HG02571 (cell line): ENCODE measurements at regions not wholly inside any gene's neighbourhood (a gene's known extent, or its start where the extent isn't known, plus 50 kb on each side); places are given as distances from the start of the nearest gene placed in this dataset.
A peak's percentile ranks its signal among the peaks of the same experiment; 100 is the strongest.

Source experiments
- ATAC-seq: cut with Tn5 transposase; IDR thresholded peaks from one replicate; pipeline ENCODE4 v1.9.1; 2021; ENCODE audit warnings: mild to moderate bottlenecking, moderate library complexity; ENCODE audit not compliant: unreplicated experiment

DNA sequence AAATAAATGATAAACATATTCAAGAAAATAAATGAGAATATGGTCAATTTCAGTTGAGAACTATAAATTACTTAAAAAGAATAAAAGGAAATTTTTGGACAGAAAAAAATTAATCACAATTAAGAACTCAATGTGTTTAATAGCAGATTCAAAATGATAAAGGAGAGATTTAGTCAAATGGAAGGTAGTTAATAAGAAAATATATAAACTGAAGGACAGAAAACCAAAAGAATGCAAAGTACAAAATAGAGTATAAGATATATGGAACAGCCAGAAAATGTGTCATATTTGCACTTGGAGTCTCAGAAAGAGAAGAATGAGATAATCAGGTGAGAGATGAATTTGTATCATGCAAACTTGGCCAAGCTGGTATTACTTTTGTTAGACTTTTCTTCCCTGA lies 201.8 kb upstream of the ARID1B start:
- no peak for ATAC-seq

- ATAC-seq, result no peak
Measured at GRCh38 chr6:156564807-156565149, 212.4 kb upstream of the ARID1B start.

DNA sequence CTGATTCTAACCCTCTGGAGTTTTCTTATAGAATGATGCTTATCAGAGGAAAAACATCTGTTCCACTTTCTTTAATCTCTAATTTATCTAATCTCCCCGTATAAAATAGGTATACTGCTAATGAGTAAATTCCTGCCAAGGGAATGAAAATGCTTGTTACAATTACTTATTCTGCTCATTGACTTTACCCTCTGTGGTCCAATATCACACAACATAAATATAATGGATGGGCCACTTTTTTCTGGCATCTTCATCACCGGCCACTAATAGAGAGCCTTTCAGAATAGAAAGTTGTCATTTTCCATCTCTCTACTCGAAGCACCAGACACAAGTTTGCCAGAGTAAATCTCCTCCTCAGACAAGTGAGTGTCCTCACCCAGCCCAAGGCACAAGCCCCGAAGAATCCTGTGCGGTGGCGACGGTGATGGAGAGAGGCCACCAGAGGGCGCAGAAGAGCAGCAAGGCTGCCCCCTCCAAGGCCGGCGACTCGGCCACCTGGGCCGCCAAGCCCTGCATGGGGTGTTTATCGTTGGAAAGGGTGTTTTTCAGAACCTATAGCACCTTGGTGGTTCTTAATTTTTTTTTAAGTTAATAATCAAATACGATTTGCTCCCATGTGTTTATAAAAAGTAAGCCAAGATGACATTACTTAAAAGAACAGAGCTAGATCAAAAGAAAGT lies 212.9 kb upstream of the ARID1B start:
- ATAC-seq, result peak; percentile 94

DNA sequence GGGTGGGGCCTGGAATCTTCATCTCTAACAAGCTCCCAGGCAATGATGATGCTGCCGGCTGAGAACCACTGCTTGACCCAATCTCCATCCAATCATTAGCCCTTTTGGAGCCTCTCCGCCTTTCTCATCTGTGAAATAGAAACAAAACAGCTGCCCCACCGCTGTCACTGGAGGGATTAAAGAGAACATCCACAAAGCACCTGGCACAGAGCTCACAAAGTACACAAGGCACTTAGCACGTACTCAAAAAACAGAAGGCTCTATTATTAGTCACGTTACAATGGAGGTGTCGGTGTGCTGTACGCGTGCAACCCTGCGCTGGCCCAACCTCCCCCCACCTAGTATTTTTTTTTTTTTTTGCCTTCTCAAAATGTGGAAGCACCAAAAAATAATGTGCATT lies 213.5 kb upstream of the ARID1B start:
- ATAC-seq, result no peak

DNA sequence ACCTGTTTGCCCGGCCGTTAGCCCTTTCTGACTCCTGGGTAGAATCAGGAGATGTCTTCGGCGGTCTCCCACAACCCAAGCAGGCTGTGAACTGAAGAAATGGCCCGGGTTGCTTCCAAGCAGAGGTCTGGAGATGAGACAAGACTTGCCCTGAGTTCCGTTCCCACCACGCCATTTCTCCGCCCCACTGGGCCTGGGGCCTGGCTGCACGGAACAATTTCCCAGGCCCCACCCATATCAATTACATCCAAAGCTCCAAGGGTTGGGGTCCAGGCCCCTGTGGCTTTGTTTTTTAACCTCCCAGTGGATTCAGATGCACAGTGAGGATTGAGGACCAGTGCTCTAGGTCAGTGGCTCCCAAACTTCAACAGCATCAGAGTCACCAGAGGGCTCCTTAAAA lies 214.5 kb upstream of the ARID1B start:
- ATAC-seq, result no peak

DNA sequence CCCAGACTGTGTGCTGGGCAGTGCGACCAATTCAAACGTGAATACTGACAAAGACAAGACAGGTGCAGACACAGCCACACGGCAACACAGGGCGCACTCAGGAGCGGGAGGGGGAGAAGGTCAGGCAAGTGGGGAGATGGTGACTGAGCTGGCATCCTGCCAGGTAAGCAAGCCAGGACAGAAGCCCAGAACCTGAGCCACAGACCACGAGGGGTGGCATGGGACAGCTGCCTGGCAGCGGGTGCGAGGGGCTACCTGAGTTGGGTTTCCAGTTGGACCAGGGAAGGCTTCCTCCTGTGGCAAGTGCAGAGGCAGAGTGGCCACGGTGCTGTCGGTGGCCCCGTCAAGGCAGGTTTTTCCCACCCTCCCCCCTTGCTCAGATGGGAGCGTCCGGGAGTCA lies 215.2 kb upstream of the ARID1B start:
- ATAC-seq, result no peak

DNA sequence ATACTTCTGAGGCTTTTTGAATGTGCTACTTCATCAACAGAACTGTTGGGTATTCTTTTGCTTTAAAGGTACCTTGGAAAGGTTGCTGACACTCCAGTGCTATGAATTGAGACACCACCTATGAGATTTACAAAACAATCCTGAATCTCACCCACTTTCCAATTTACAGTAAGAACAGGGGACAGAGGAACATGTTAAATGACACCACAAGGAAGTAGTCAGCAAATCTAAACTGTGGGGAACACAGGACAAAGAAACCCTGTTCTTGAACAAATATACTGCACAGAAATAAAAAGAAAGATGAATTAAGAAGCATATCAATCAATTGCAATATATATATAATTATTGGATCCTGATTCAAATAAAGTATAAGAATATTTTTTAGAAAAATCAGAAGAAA lies 216.7 kb upstream of the ARID1B start:
- no peak for ATAC-seq

DNA sequence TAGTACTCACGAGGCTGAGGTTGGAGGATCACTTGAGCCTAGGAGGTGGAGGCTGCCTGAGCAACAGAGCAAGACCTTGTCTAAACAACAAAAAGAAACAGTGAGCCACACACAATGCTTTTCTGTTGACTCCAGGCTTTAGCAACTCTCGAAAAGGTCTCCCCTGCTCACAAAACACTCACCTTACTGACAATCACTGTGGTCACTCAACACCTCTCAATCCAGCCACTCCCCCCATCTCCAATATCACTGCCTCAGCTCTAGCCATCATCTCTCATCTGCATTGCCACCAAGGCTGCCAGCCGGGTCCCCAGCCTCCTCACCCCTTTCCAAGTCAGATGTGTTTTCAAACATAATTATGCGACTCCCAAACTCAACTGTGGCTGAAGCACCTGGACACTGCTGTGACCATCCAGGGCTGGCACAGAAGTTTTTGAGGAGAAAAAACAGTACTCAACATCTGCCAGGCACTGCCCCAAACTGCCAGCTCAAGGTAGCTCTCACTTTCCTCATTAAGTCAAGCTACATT lies 218.0 kb upstream of the ARID1B start:
- no peak for ATAC-seq

DNA sequence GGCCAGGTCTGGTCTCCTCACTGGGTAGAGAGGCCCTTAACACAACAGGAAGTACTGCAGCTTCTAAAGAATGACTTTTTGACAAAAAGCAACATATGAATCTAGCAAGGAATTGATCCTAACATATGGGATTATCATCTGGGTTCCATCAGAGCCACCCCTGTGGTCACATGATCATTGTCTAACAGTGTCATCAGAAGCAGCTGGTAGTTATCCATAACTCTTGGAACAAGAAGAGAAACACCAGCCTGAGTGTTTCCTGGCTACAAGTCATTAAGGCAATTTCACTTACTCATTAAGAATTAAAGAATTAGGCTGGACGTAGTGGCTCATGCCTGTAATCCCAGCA lies 219.3 kb upstream of the ARID1B start:
- no peak for ATAC-seq

DNA sequence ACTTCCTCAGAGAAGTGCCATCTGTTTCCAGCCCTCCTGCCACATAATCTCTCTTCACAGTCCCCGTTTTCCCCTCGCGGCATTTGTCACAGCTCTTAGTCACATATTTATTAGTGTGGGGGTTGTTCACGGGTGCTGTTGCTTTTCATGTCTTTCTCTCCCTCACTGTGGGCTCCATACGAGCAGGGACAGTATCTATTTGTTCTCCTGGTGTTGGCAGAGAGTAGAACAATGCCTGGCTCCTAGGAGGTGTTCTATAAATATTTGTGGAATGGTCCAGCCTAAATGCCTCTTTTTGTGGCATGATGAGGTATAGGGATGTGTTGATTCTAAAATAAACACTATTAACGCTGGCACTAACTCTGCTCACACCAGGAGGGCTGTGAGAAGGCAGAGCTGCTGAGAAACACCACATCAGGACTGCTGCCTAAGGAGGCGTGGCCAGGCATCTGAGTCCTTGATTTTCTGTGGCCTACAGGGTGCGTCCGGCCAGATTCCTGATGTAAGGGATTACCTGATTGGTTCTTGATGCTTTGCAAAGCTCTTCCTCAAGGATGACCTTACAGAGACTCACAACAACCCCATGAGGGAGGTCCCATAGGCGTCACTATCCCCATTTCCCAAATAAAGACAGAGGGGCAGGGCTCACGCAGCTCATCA lies 219.8 kb upstream of the ARID1B start:
- ATAC-seq, result no peak

DNA sequence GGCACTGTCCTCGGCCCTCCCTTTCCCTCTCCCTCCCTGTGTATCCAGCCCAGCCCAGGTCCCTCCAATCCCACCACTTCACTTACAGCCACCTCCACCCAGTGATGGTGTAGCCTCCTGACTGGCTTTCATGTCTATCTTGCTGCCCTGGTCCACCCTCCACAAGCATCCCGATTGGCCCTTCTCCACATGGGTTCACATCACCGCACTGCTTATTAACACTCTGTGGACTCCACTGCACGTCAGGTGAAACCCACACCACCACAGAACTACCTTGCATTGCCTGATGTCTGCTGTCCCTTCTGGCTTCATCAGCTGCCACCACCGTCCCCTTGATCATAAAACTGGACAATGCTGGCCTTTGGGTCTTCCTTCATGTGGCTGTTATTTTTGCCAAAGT lies 220.4 kb upstream of the ARID1B start:
- ATAC-seq, result no peak

- ATAC-seq, result no peak
Measured at GRCh38 chr6:156555116-156555515, 222.1 kb upstream of the ARID1B start.

DNA sequence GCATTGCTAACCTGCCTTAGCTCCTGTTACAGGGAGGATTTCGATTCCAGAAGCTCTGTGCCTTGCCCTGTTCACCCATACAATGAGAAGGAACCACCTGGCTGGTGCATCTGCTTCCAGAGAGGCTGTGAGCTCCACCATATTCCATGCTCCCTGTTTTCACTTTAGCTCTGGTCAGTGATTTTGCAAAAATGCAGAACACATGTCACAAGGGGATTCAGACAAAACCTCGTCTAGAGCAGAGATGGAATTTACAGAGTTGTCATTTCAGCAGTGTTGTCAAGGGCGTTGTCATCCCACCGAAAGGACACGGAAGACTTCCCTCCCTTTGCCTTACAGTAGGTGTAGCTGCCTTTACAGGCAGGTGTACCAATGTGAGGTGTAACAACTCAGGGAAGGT lies 223.0 kb upstream of the ARID1B start:
- no peak for ATAC-seq

GRCh38 chr6:156552849-156553248 lies 224.3 kb upstream of the ARID1B start:
- ATAC-seq, result no peak

GRCh38 chr6:156550949-156551348 lies 226.2 kb upstream of the ARID1B start:
- ATAC-seq, result no peak

GRCh38 chr6:156545931-156546330 lies 231.2 kb upstream of the ARID1B start:
- no peak for ATAC-seq

- ATAC-seq, result no peak
Measured at GRCh38 chr6:156545021-156545420, 232.2 kb upstream of the ARID1B start.

DNA sequence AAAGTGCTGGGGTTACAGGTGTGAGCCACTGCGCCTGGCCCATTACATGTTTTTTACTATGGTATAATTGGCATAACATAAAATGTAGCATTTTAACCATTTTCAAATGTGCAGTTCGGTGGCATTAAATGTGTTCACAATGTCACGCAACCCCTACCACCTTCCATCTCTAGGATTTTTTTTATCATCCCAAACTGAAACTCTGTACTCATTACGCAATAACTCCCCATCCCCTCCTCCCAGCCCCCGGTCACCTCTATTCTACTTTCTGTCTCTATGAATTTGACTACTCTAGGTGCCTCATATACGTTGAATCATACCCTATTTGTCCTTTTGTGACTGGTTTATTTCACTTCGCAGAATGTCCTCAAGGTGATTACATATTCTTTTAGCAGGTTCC lies 233.1 kb upstream of the ARID1B start:
- no peak for ATAC-seq

GRCh38 chr6:156543431-156543830 lies 233.7 kb upstream of the ARID1B start:
- no peak for ATAC-seq

- ATAC-seq, result no peak
Measured at GRCh38 chr6:156538875-156539660, 238.1 kb upstream of the ARID1B start.

DNA sequence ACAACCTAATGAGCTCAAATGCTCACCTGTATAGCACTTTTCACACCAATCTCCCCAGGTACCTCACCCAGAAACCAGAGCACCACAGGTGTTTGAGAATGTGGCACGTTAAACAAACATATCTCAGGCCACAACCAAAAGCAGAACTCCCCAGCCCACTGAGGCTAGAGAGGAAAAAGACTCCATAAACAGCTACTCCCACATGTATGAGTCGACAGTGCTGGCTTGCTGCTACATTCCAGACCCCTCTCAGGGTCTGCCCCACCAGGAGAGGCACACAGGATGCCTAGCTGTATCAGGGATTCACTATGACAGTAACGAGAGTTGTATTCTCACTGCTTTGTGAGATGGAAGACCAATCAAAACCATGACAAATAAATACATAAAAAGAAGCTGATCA lies 242.6 kb upstream of the ARID1B start:
- ATAC-seq, result no peak

DNA sequence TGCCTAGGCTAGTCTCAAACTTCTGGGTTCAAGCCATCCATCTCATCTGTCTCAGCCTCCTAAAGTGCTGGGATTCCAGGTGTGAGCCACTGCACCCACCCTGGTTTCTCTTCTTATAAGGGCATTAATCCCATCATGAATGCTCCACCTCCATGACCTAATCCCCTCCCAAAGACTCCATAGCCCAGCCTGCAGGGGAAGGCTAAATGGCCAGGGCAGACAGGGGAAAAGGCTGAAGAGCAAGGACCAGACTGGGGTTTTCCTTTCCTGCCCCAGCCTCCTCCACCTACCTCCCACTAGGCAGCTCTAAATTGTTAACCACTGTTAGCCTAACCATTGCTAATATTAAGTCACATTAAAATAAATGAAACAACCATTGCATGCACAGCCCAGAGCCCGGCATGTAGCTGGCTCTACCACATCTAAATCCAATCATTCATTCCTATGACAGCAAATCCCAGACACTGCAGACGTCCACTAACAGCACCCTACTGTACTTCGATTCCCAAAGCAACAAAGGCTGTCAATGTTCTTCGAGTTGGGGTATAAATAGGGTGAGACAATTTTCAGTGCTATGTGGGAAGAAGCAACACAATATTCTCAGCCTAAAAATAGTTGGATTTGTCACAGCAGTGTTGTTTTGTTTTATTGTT lies 243.2 kb upstream of the ARID1B start:
- no peak for ATAC-seq
